GM12874 (cell line): ENCODE measurements at regions not wholly inside any gene's neighbourhood (a gene's known extent, or its start where the extent isn't known, plus 50 kb on each side); places are given as distances from the start of the nearest gene placed in this dataset.

Experiments used
- TF ChIP-seq, protein P1 (sequence below): IDR thresholded peaks from 2 replicates; pipeline ENCODE4 v1.5.1; 2011; ENCODE audit warnings: low read depth, mild to moderate bottlenecking, control low read depth, low read length, moderate library complexity; ENCODE audit not compliant: insufficient read depth

- TF ChIP-seq, protein P1, sequence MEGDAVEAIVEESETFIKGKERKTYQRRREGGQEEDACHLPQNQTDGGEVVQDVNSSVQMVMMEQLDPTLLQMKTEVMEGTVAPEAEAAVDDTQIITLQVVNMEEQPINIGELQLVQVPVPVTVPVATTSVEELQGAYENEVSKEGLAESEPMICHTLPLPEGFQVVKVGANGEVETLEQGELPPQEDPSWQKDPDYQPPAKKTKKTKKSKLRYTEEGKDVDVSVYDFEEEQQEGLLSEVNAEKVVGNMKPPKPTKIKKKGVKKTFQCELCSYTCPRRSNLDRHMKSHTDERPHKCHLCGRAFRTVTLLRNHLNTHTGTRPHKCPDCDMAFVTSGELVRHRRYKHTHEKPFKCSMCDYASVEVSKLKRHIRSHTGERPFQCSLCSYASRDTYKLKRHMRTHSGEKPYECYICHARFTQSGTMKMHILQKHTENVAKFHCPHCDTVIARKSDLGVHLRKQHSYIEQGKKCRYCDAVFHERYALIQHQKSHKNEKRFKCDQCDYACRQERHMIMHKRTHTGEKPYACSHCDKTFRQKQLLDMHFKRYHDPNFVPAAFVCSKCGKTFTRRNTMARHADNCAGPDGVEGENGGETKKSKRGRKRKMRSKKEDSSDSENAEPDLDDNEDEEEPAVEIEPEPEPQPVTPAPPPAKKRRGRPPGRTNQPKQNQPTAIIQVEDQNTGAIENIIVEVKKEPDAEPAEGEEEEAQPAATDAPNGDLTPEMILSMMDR = no peak
These were observed 149.2 kb downstream of the ACTL8 start for GRCh38 chr1:17904290-17904689.

DNA sequence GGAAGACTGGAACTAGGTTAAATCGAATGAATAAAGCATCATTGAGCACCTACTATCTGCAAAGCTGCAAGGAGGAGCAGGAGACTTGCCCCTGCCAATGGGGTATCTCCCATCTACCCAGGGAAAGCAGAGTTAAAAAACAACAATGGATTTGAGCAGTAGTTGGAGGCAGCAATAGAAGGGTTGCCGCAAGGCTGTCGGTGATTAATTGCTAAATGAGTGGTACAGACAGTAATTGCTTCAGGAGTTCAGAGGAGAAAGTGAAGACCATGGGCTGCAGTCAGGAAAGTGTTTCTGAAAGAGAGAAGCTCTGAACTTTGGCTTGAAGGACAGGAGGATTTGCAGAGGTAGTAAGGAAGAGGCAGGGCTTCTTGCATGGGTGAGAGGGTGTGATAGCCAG lies 152.9 kb downstream of the ACTL8 start:
- TF ChIP-seq, protein P1 = no peak

- TF ChIP-seq, protein P1 = no peak
These were observed 153.8 kb downstream of the ACTL8 start for GRCh38 chr1:17908945-17909344.

GRCh38 chr1:17909634-17910033 lies 154.5 kb downstream of the ACTL8 start:
- TF ChIP-seq, protein P1 = no peak

GRCh38 chr1:17911791-17912190 lies 156.7 kb downstream of the ACTL8 start:
- TF ChIP-seq, protein P1 = no peak

DNA sequence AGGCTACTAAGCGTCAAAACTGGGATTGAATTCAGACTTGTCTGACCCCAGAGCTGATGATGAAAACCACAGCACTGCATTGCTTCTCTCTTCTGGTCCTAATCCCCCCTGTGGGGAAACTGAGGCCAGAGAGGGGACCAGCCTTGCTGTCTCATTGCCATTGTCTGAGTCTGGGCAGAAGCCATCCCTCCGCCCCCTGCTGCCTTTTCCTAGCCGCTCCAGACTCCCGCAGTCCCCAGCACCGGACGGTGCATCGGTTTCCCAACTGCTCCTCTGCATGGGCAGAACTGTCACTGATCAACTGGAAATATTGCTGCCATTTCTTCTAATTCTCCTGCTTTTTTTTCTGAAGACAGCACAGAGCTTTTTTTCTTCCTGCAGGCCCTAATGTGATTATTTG lies 157.4 kb downstream of the ACTL8 start:
- TF ChIP-seq, protein P1 = no peak

GRCh38 chr1:17913326-17914115 lies 158.4 kb downstream of the ACTL8 start:
- TF ChIP-seq, protein P1 = no peak
